Vagina (tissue), 2 donors: ENCODE measurements at regions not wholly inside any gene's neighbourhood (a gene's known extent, or its start where the extent isn't known, plus 50 kb on each side); places are given as distances from the start of the nearest gene placed in this dataset.

Experiments used
- DNase-seq, 2 donors: peaks; one replicate each; pipeline ENCODE4 v3.0.0-alpha.2; 2017; ENCODE audit errors: extremely low spot score in 2 of 2
- H3K27ac ChIP-seq: fragments of 200-600 bp; sonication (generic); one replicate; pipeline ENCODE4 v1.5.1; 2019
- H3K27me3 ChIP-seq: fragments of 200-600 bp; sonication (generic); one replicate; pipeline ENCODE4 v1.5.1; 2019
- H3K36me3 ChIP-seq, 2 donors: fragments of 200-600 bp; sonication (generic); one replicate each; pipeline ENCODE4 v1.5.1; 2017 to 2019
- H3K4me1 ChIP-seq: fragments of 200-600 bp; sonication (generic); one replicate; pipeline ENCODE4 v1.5.1; 2019
- H3K4me3 ChIP-seq, 2 donors: fragments of 200-600 bp; sonication (generic); 1 replicate in 1 of 2; 2 replicates in 1 of 2; pipeline ENCODE4 v1.5.1; 2016 to 2019
- H3K9me3 ChIP-seq: fragments of 200-600 bp; sonication (generic); one replicate; pipeline ENCODE4 v1.5.1; 2019
- CTCF ChIP-seq, 3 experiments: fragments of 450-650 bp in 2 of 3; fragments of 200-600 bp in 1 of 3; sonication (generic) in 1 of 3; IDR thresholded peaks; one replicate each; pipeline ENCODE4 v1.5.1; 2017 to 2019; ENCODE audit warnings: antibody characterized with exemption in 3 of 3, mild to moderate bottlenecking in 2 of 3, moderate library complexity in 2 of 3
- POLR2A ChIP-seq, 2 donors: fragments of 450-650 bp; IDR thresholded peaks; one replicate each; pipeline ENCODE4 v1.6.1; 2017; ENCODE audit warnings: antibody characterized with exemption in 2 of 2, mild to moderate bottlenecking in 2 of 2, moderate library complexity in 2 of 2
- POLR2AphosphoS5 ChIP-seq, 2 donors: sonication (generic); formaldehyde crosslinking; IDR thresholded peaks; one replicate each; pipeline ENCODE4 v1.9.0; 2017; ENCODE audit warnings: antibody characterized with exemption in 2 of 2, mild to moderate bottlenecking in 2 of 2, low read depth in 1 of 2; ENCODE audit not compliant: insufficient read depth in 1 of 2
- intact Hi-C: fragments of 100-400 bp; cut with DNase I; formaldehyde crosslinking; loops from one replicate; pipeline ENCODE4 v1.15.1; 2023

DNA sequence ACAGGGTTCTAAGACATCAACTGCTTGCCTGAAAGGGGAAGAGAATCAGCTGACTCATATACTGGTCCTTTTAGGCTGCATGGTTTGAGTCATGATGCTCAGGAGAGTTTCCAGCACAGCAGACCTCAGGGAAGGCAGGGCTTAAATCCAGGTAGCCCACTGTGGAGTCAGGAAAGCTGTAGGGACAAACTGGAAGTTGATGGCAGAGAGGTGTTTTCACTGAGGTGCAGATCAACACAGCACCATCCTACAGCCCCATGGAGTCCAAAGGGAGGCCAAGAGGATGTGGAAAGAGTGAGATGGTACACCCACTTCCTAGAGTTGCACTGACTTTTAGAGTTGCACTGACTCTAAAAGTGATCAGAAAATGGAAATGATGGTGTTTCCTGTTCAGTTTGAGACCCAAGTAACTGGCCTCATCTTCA lies 252.4 kb upstream of the DUSP10 start:
- DNase-seq, result no peak
- Histone ChIP-seq H3K4me1 (peaks cover 9% of the 10 kb centered on the region), H3K9me3 (no peaks in the 10 kb centered on the region), H3K27ac (peak overlapping the region; percentile 46), H3K4me3 (no peak overlapping the region), H3K27me3 (no peaks in the 10 kb centered on the region), H3K36me3 (no peaks in the 10 kb centered on the region)
- TF ChIP-seq CTCF (IDR thresholded peaks at IDR 0.05) (no peak), POLR2A (IDR thresholded peaks at IDR 0.05) (no peak), POLR2AphosphoS5 (IDR thresholded peaks at IDR 0.05; ENCODE audit: insufficient read depth in 1 of 2, low read depth in 1 of 2) (no peak)
- intact Hi-C loops, result no loop called here

DNA sequence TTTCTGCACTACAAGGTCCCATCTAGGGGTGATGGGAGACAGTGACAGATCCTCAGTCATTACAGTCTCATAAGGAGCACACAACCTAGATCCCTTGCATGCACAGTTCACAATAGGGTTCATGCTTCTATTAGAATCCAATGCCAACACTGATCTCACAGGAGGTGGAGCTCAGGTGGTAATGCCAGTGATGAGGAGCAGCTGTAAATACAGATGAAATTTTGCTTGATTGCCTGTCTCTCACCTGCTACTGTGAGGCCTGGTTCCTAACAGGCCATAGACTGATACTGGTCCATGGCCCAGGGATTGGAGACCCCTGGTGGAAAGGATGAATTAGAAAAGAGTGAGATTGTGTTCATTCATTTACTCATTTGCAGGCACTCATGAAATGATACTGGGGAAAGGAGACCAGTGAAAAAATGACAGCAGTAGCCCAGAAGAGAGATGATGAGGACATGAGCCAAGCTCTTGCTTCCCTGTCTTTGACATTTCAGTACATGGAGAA lies 251.6 kb upstream of the DUSP10 start:
- Histone ChIP-seq H3K27ac (no peak overlapping the region), H3K4me1 (peaks cover 7% of the 10 kb centered on the region), H3K36me3 (no peaks in the 10 kb centered on the region), H3K4me3 (no peak overlapping the region), H3K27me3 (no peaks in the 10 kb centered on the region), H3K9me3 (no peaks in the 10 kb centered on the region)
- DNase-seq, result no peak
- TF ChIP-seq POLR2A (IDR thresholded peaks at IDR 0.05) (no peak), CTCF (IDR thresholded peaks at IDR 0.05) (no peak), POLR2AphosphoS5 (IDR thresholded peaks at IDR 0.05; ENCODE audit: insufficient read depth in 1 of 2, low read depth in 1 of 2) (no peak)
- intact Hi-C loops, result no loop called here

DNA sequence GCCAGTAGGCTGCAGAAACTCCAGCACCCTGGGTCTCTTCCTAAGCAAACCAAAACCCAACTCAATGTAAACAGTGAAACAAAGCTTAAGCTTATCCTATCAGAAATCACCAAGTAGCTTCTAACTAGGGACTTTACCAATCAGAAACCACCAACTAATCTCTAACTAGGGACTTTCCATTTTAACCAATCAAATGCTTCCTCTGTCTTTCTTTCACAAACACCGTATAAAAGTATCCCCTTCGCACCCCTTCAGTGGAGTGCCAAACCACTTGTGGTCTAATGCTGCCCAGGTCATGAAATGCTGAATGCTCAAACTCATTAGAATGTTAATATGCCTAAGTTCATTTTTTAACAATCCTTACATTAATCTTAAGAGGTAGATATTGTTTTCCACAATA lies 250.5 kb upstream of the DUSP10 start:
- Histone ChIP-seq H3K4me3 (no peak overlapping the region), H3K27ac (no peak overlapping the region), H3K36me3 (no peaks in the 10 kb centered on the region), H3K4me1 (no peaks in the 10 kb centered on the region), H3K9me3 (no peaks in the 10 kb centered on the region), H3K27me3 (no peaks in the 10 kb centered on the region)
- intact Hi-C loops, result no loop called here
- TF ChIP-seq CTCF (IDR thresholded peaks at IDR 0.05), result no peak
- TF ChIP-seq POLR2A (IDR thresholded peaks at IDR 0.05), result no peak
- no peak for TF ChIP-seq POLR2AphosphoS5 (IDR thresholded peaks at IDR 0.05; ENCODE audit: insufficient read depth in 1 of 2, low read depth in 1 of 2)
- no peak for DNase-seq

DNA sequence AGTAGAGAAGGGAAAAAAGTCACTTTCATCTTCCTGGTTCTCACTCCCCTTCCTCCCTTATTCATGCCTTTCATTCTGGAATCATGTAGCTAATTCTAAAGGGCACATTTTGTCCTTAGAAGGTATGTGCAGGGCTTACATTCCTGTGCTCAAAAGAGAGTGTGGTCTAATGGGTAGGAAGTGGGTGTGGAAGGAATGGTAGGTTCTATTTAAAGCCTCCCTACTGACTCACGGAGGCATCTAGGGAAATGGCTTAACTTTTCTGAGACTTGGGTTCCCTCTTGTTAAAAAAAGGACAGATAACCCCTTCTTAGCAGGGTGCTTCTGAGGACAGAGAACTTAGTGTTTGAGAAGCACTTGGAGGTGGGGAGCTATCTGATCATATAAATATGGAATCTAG lies 249.3 kb upstream of the DUSP10 start:
- intact Hi-C loops, result no loop called here
- TF ChIP-seq POLR2AphosphoS5 (IDR thresholded peaks at IDR 0.05; ENCODE audit: insufficient read depth in 1 of 2, low read depth in 1 of 2) (no peak), CTCF (IDR thresholded peaks at IDR 0.05) (no peak), POLR2A (IDR thresholded peaks at IDR 0.05) (no peak)
- H3K27ac ChIP-seq, result no peak overlapping the region

GRCh38 chr1:221989741-221990140 lies 247.9 kb upstream of the DUSP10 start:
- Histone ChIP-seq H3K27ac (no peak overlapping the region), H3K36me3 (no peaks in the 10 kb centered on the region), H3K9me3 (no peaks in the 10 kb centered on the region), H3K4me1 (no peaks in the 10 kb centered on the region), H3K4me3 (no peak overlapping the region), H3K27me3 (no peaks in the 10 kb centered on the region)
- DNase-seq, result no peak
- TF ChIP-seq CTCF (IDR thresholded peaks at IDR 0.05) (no peak), POLR2A (IDR thresholded peaks at IDR 0.05) (no peak), POLR2AphosphoS5 (IDR thresholded peaks at IDR 0.05; ENCODE audit: insufficient read depth in 1 of 2, low read depth in 1 of 2) (no peak)
- intact Hi-C loops, result no loop called here

More for the DNA sequence above, 249.3 kb upstream of the DUSP10 start:
- Histone ChIP-seq H3K9me3 (no peaks in the 10 kb centered on the region), H3K27me3 (no peaks in the 10 kb centered on the region), H3K4me3 (no peak overlapping the region), H3K36me3 (no peaks in the 10 kb centered on the region), H3K4me1 (no peaks in the 10 kb centered on the region)
- no peak for DNase-seq
